ENCODE measurements at regions not wholly inside any gene's neighbourhood (a gene's known extent, or its start where the extent isn't known, plus 50 kb on each side); places are given as distances from the start of the nearest gene placed in this dataset.

- no peaks in the 10 kb centered on the region for H3K27me3 Mint-ChIP-seq (ENCODE audit: low read depth)
- H3K4me3 Mint-ChIP-seq = no peak overlapping the region
- DNase-seq (ENCODE audit: low read depth, low spot score) = no peak
- peak; percentile 13 for TF ChIP-seq CTCF (conservative IDR thresholded peaks at IDR 0.05)
- H3K4me1 Mint-ChIP-seq = peaks cover 53% of the 10 kb centered on the region
- H3K27ac Mint-ChIP-seq (ENCODE audit: unreplicated experiment) = no peak overlapping the region
- peaks cover 2% of the 10 kb centered on the region for H3K36me3 Mint-ChIP-seq (ENCODE audit: low read depth)
- peaks cover 6% of the 10 kb centered on the region for H3K9me3 Mint-ChIP-seq
Measured at GRCh38 chr6:139927236-139927635, 552.8 kb upstream of the CITED2 start.

- Mint-ChIP-seq H3K36me3 (ENCODE audit: low read depth) (peaks cover 2% of the 10 kb centered on the region), H3K27ac (ENCODE audit: unreplicated experiment) (no peak overlapping the region), H3K27me3 (ENCODE audit: low read depth) (no peaks in the 10 kb centered on the region), H3K4me1 (peaks cover 51% of the 10 kb centered on the region), H3K9me3 (peaks cover 7% of the 10 kb centered on the region), H3K4me3 (no peak overlapping the region)
- TF ChIP-seq CTCF (conservative IDR thresholded peaks at IDR 0.05) = no peak
- no peak for DNase-seq (ENCODE audit: low read depth, low spot score)
Measured at GRCh38 chr6:139926711-139927110, 552.3 kb upstream of the CITED2 start.

GRCh38 chr6:139925894-139926641 is 551.6 kb upstream of the CITED2 start:
- Mint-ChIP-seq H3K27ac (ENCODE audit: unreplicated experiment) (peak overlapping the region; percentile 6), H3K27me3 (ENCODE audit: low read depth) (no peaks in the 10 kb centered on the region), H3K4me1 (peaks cover 49% of the 10 kb centered on the region), H3K9me3 (peaks cover 9% of the 10 kb centered on the region), H3K36me3 (ENCODE audit: low read depth) (peaks cover 2% of the 10 kb centered on the region), H3K4me3 (no peak overlapping the region)
- no peak for TF ChIP-seq CTCF (conservative IDR thresholded peaks at IDR 0.05)
- DNase-seq (ENCODE audit: low read depth, low spot score) = no peak

GRCh38 chr6:139923964-139924475 is 549.6 kb upstream of the CITED2 start:
- Mint-ChIP-seq H3K36me3 (ENCODE audit: low read depth) (no peaks in the 10 kb centered on the region), H3K9me3 (peaks cover 9% of the 10 kb centered on the region), H3K27ac (ENCODE audit: unreplicated experiment) (peak overlapping the region; percentile 23), H3K4me3 (no peak overlapping the region), H3K4me1 (peaks cover 62% of the 10 kb centered on the region), H3K27me3 (ENCODE audit: low read depth) (no peaks in the 10 kb centered on the region)
- no peak for DNase-seq (ENCODE audit: low read depth, low spot score)
- no peak for TF ChIP-seq CTCF (conservative IDR thresholded peaks at IDR 0.05)

- Mint-ChIP-seq H3K4me3 (no peak overlapping the region), H3K4me1 (peaks cover 69% of the 10 kb centered on the region), H3K27ac (ENCODE audit: unreplicated experiment) (no peak overlapping the region), H3K9me3 (peaks cover 12% of the 10 kb centered on the region), H3K27me3 (ENCODE audit: low read depth) (no peaks in the 10 kb centered on the region), H3K36me3 (ENCODE audit: low read depth) (no peaks in the 10 kb centered on the region)
- no peak for DNase-seq (ENCODE audit: low read depth, low spot score)
- TF ChIP-seq CTCF (conservative IDR thresholded peaks at IDR 0.05) = no peak
Measured at GRCh38 chr6:139922236-139922635, 547.8 kb upstream of the CITED2 start.

Data from neural crest cell (in vitro differentiated cells).